ENCODE measurements at regions not wholly inside any gene's neighbourhood (a gene's known extent, or its start where the extent isn't known, plus 50 kb on each side); places are given as distances from the start of the nearest gene placed in this dataset.

- ATAC-seq (no peak), DNase-seq (no peak)
- no peaks in the 10 kb centered on the region for H3K36me3 ChIP-seq
- H3K27ac ChIP-seq: no peak overlapping the region
- H3K4me1 ChIP-seq: no peaks in the 10 kb centered on the region
- intact Hi-C loops (cut with DNase I): no loop called here
- H3K4me3 ChIP-seq: no peak overlapping the region
- no peaks in the 10 kb centered on the region for H3K9me3 ChIP-seq
- no peaks in the 10 kb centered on the region for H3K27me3 ChIP-seq
- TF ChIP-seq CTCF (IDR thresholded peaks at IDR 0.05): no peak
Observed at GRCh38 chrX:3232262-3232923, 114.1 kb downstream of the MXRA5 start.

GRCh38 chrX:3231766-3232165, 114.7 kb downstream of the MXRA5 start:
- no peaks in the 10 kb centered on the region for H3K27me3 ChIP-seq
- DNase-seq: no peak
- H3K4me1 ChIP-seq: no peaks in the 10 kb centered on the region
- no peak for ATAC-seq
- H3K36me3 ChIP-seq: no peaks in the 10 kb centered on the region
- H3K27ac ChIP-seq: no peak overlapping the region
- no peak overlapping the region for H3K4me3 ChIP-seq
- no peak for TF ChIP-seq CTCF (IDR thresholded peaks at IDR 0.05)
- H3K9me3 ChIP-seq: no peaks in the 10 kb centered on the region
- intact Hi-C loops (cut with DNase I): no loop called here

- H3K9me3 ChIP-seq: no peaks in the 10 kb centered on the region
- ATAC-seq: no peak
Observed at GRCh38 chrX:3230496-3230895, 116.0 kb downstream of the MXRA5 start.

GRCh38 chrX:3227526-3227925, 118.9 kb downstream of the MXRA5 start:
- H3K4me3 ChIP-seq: no peak overlapping the region
- H3K36me3 ChIP-seq: no peaks in the 10 kb centered on the region
- H3K27me3 ChIP-seq: no peaks in the 10 kb centered on the region
- ATAC-seq (no peak), DNase-seq (no peak)
- no peak for TF ChIP-seq CTCF (IDR thresholded peaks at IDR 0.05)
- H3K9me3 ChIP-seq: no peaks in the 10 kb centered on the region
- H3K4me1 ChIP-seq: no peaks in the 10 kb centered on the region
- no peak overlapping the region for H3K27ac ChIP-seq
- intact Hi-C loops (cut with DNase I): no loop called here

More at GRCh38 chrX:3230496-3230895, 116.0 kb downstream of the MXRA5 start:
- Histone ChIP-seq H3K27me3 (no peaks in the 10 kb centered on the region), H3K27ac (no peak overlapping the region), H3K4me3 (no peak overlapping the region), H3K4me1 (no peaks in the 10 kb centered on the region), H3K36me3 (no peaks in the 10 kb centered on the region)
- DNase-seq: no peak
- intact Hi-C loops (cut with DNase I): no loop called here
- TF ChIP-seq CTCF (IDR thresholded peaks at IDR 0.05): no peak

- H3K36me3 ChIP-seq: no peaks in the 10 kb centered on the region
- ATAC-seq (no peak), DNase-seq (no peak)
- no peaks in the 10 kb centered on the region for H3K4me1 ChIP-seq
- no peak overlapping the region for H3K4me3 ChIP-seq
- no peak overlapping the region for H3K27ac ChIP-seq
- no peaks in the 10 kb centered on the region for H3K27me3 ChIP-seq
- H3K9me3 ChIP-seq: no peaks in the 10 kb centered on the region
- intact Hi-C loops (cut with DNase I): no loop called here
- no peak for TF ChIP-seq CTCF (IDR thresholded peaks at IDR 0.05)
Observed at GRCh38 chrX:3226087-3226486, 120.4 kb downstream of the MXRA5 start.

- no peaks in the 10 kb centered on the region for H3K4me1 ChIP-seq
- no peak overlapping the region for H3K4me3 ChIP-seq
- H3K27ac ChIP-seq: no peak overlapping the region
- H3K36me3 ChIP-seq: no peaks in the 10 kb centered on the region
- no peak for TF ChIP-seq CTCF (IDR thresholded peaks at IDR 0.05)
- intact Hi-C loops (cut with DNase I): no loop called here
- ATAC-seq: no peak
- no peaks in the 10 kb centered on the region for H3K9me3 ChIP-seq
- no peak for DNase-seq
- no peaks in the 10 kb centered on the region for H3K27me3 ChIP-seq
Observed at GRCh38 chrX:3221643-3222042, 124.8 kb downstream of the MXRA5 start.
